Activated CD4-positive, alpha-beta T cell treated with anti-CD3 and anti-CD28 coated beads for 36 hours (primary cell): ENCODE measurements at regions not wholly inside any gene's neighbourhood (a gene's known extent, or its start where the extent isn't known, plus 50 kb on each side); places are given as distances from the start of the nearest gene placed in this dataset.

Source experiments
- ATAC-seq: fragments of 200-7000 bp; cut with Tn5 transposase; one replicate; pipeline ENCODE4 v1.10.0; 2021; ENCODE audit warnings: mild to moderate bottlenecking, moderate library complexity
- CTCF ChIA-PET: fragments of 350-600 bp; sonication (Branson Sonifier 250); formaldehyde crosslinking; loops from one replicate; lab custom pipeline; 2021; ENCODE audit warnings: antibody characterized with exemption; lab: Charles Lee
- POLR2A ChIA-PET: fragments of 350-600 bp; sonication (Branson Sonifier 250); formaldehyde crosslinking; loops from one replicate; lab custom pipeline; 2021; ENCODE audit warnings: antibody characterized with exemption, inconsistent platforms; lab: Charles Lee
- DNase-seq: peaks from one replicate; pipeline ENCODE4 v3.0.0-alpha.2; 2020
- H3K27ac Mint-ChIP-seq: one replicate; pipeline ENCODE4 v1.8.0; 2021; ENCODE audit warnings: mixed read lengths
- H3K27me3 Mint-ChIP-seq: one replicate; pipeline ENCODE4 v1.8.0; 2021; ENCODE audit warnings: mixed read lengths
- H3K36me3 Mint-ChIP-seq: one replicate; pipeline ENCODE4 v1.8.0; 2021; ENCODE audit warnings: low read depth, mixed read lengths
- H3K4me1 Mint-ChIP-seq: one replicate; pipeline ENCODE4 v1.8.0; 2021; ENCODE audit warnings: mixed read lengths
- H3K4me3 Mint-ChIP-seq: one replicate; pipeline ENCODE4 v1.8.0; 2021; ENCODE audit warnings: mild to moderate bottlenecking, moderate library complexity, mixed read lengths
- H3K9me3 Mint-ChIP-seq: one replicate; pipeline ENCODE4 v1.8.0; 2021; ENCODE audit warnings: low read depth, mixed read lengths
- intact Hi-C, 2 experiments: fragments of 100-400 bp; cut with DNase I in 1 of 2; cut with micrococcal nuclease in 1 of 2; formaldehyde crosslinking; loops; one replicate each; pipeline versions ENCODE4 v1.14.2 to v1.15.1; 2022 to 2024; cut with DNase I, micrococcal nuclease

- DNase-seq (peak; percentile 58), ATAC-seq (peak; percentile 95)
- Mint-ChIP-seq H3K27ac (peak overlapping the region; percentile 90), H3K9me3 (no peaks in the 10 kb centered on the region), H3K4me3 (peak overlapping the region; percentile 7), H3K4me1 (peaks cover 41% of the 10 kb centered on the region), H3K36me3 (no peaks in the 10 kb centered on the region), H3K27me3 (no peaks in the 10 kb centered on the region)
- intact Hi-C loops: loop anchor here (1.0 to 10.0 kb wide), 8 partner anchors 29 to 643 kb away; partner anchors contain the start of genes FGFR1OP2 (in 1 of the 2), INTS13 (in 1 of the 2), STK38L (in 1 of the 2) and TM7SF3 (in 1 of the 2)
- POLR2A ChIA-PET: interaction anchor here (0.6 to 1.2 kb wide), 3 partner anchors 11 to 127 kb away, joined by 3 to 4 read pairs (median 4); no protein-coding TSS in a partner anchor
- CTCF ChIA-PET: interaction anchor here (0.6 to 1.6 kb wide), 8 partner anchors 13 to 647 kb away, joined by 3 to 6 read pairs (median 3); no protein-coding TSS in a partner anchor
Measured at GRCh38 chr12:27179400-27180214, 64.5 kb upstream of the STK38L start.

- intact Hi-C loops: loop anchor here in 1 of 2 experiments (1.0 kb wide), 1 partner anchor 116 kb away; no protein-coding TSS in a partner anchor
- POLR2A ChIA-PET: interaction anchor here (0.7 kb wide), 1 partner anchor 151 kb away, joined by 3 read pairs; no protein-coding TSS in a partner anchor
- no peak for ATAC-seq
- CTCF ChIA-PET: interaction anchor here (0.9 to 1.2 kb wide), 2 partner anchors 16 to 125 kb away, joined by 3 read pairs; no protein-coding TSS in a partner anchor
- H3K4me1 Mint-ChIP-seq: peaks cover 51% of the 10 kb centered on the region
- no peaks in the 10 kb centered on the region for H3K36me3 Mint-ChIP-seq
- H3K4me3 Mint-ChIP-seq: no peak overlapping the region
- H3K27me3 Mint-ChIP-seq: no peaks in the 10 kb centered on the region
- peak overlapping the region; percentile 15 for H3K27ac Mint-ChIP-seq
- H3K9me3 Mint-ChIP-seq: no peaks in the 10 kb centered on the region
- DNase-seq: no peak
Measured at GRCh38 chr12:27180906-27181505, 63.1 kb upstream of the STK38L start.

- intact Hi-C loops: no loop called here
- Mint-ChIP-seq H3K4me3 (no peak overlapping the region), H3K4me1 (peaks cover 43% of the 10 kb centered on the region), H3K27me3 (no peaks in the 10 kb centered on the region), H3K27ac (no peak overlapping the region), H3K9me3 (no peaks in the 10 kb centered on the region), H3K36me3 (no peaks in the 10 kb centered on the region)
- no peak for DNase-seq
- ChIA-PET POLR2A (no interaction called here), CTCF (interaction anchor here (0.7 to 1.2 kb wide), 2 partner anchors 22 to 134 kb away, joined by 3 read pairs; no protein-coding TSS in a partner anchor)
- ATAC-seq: no peak
Measured at GRCh38 chr12:27183342-27183741, 60.7 kb upstream of the STK38L start.

GRCh38 chr12:27185234-27186021, 58.7 kb upstream of the STK38L start:
- Mint-ChIP-seq H3K27ac (peak overlapping the region; percentile 67), H3K4me3 (no peak overlapping the region), H3K4me1 (peaks cover 23% of the 10 kb centered on the region), H3K9me3 (no peaks in the 10 kb centered on the region), H3K36me3 (no peaks in the 10 kb centered on the region), H3K27me3 (no peaks in the 10 kb centered on the region)
- ChIA-PET CTCF (interaction anchor here (0.8 to 1.7 kb wide), 3 partner anchors 23 to 424 kb away, joined by 3 read pairs; no protein-coding TSS in a partner anchor), POLR2A (interaction anchor here (0.7 kb wide), 1 partner anchor 145 kb away, joined by 4 read pairs; no protein-coding TSS in a partner anchor)
- ATAC-seq (peak; percentile 89), DNase-seq (peak; percentile 72)
- intact Hi-C loops: no loop called here

- intact Hi-C loops: no loop called here
- Mint-ChIP-seq H3K4me1 (peaks cover 18% of the 10 kb centered on the region), H3K27me3 (no peaks in the 10 kb centered on the region), H3K27ac (peak overlapping the region; percentile 8), H3K4me3 (no peak overlapping the region), H3K36me3 (no peaks in the 10 kb centered on the region), H3K9me3 (no peaks in the 10 kb centered on the region)
- POLR2A ChIA-PET: interaction anchor here (0.5 kb wide), 1 partner anchor 214 kb away, joined by 12 read pairs; no protein-coding TSS in a partner anchor
- CTCF ChIA-PET: interaction anchor here (0.7 to 0.8 kb wide), 2 partner anchors 22 to 45 kb away, joined by 3 read pairs; no protein-coding TSS in a partner anchor
- no peak for DNase-seq
- ATAC-seq: no peak
Measured at GRCh38 chr12:27186022-27186839, 57.9 kb upstream of the STK38L start.

GRCh38 chr12:27187697-27188096, 56.4 kb upstream of the STK38L start:
- Mint-ChIP-seq H3K36me3 (no peaks in the 10 kb centered on the region), H3K4me1 (peaks cover 18% of the 10 kb centered on the region), H3K27me3 (no peaks in the 10 kb centered on the region), H3K9me3 (no peaks in the 10 kb centered on the region), H3K27ac (no peak overlapping the region), H3K4me3 (no peak overlapping the region)
- DNase-seq: no peak
- ChIA-PET POLR2A (no interaction called here), CTCF (interaction anchor here (0.6 to 1.2 kb wide), 3 partner anchors 20 to 175 kb away, joined by 3 read pairs; no protein-coding TSS in a partner anchor)
- ATAC-seq: no peak
- intact Hi-C loops: no loop called here

GRCh38 chr12:27190761-27191160, 53.3 kb upstream of the STK38L start:
- Mint-ChIP-seq H3K9me3 (no peaks in the 10 kb centered on the region), H3K4me1 (peaks cover 8% of the 10 kb centered on the region), H3K4me3 (no peak overlapping the region), H3K27ac (no peak overlapping the region), H3K27me3 (no peaks in the 10 kb centered on the region), H3K36me3 (no peaks in the 10 kb centered on the region)
- ATAC-seq (no peak), DNase-seq (no peak)
- POLR2A ChIA-PET: no interaction called here
- CTCF ChIA-PET: no interaction called here
- intact Hi-C loops: no loop called here

- ChIA-PET POLR2A (no interaction called here), CTCF (no interaction called here)
- DNase-seq: no peak
- H3K36me3 Mint-ChIP-seq: no peaks in the 10 kb centered on the region
- ATAC-seq: no peak
- H3K27ac Mint-ChIP-seq: no peak overlapping the region
- intact Hi-C loops: no loop called here
- no peaks in the 10 kb centered on the region for H3K27me3 Mint-ChIP-seq
- no peak overlapping the region for H3K4me3 Mint-ChIP-seq
- no peaks in the 10 kb centered on the region for H3K9me3 Mint-ChIP-seq
- H3K4me1 Mint-ChIP-seq: peaks cover 1% of the 10 kb centered on the region
Measured at GRCh38 chr12:27191531-27191930, 52.6 kb upstream of the STK38L start.

GRCh38 chr12:27192118-27192802, 51.8 kb upstream of the STK38L start:
- Mint-ChIP-seq H3K27me3 (no peaks in the 10 kb centered on the region), H3K4me3 (no peak overlapping the region), H3K36me3 (no peaks in the 10 kb centered on the region), H3K27ac (no peak overlapping the region), H3K4me1 (no peaks in the 10 kb centered on the region), H3K9me3 (no peaks in the 10 kb centered on the region)
- CTCF ChIA-PET: interaction anchor here (0.7 kb wide), 1 partner anchor 12 kb away, joined by 3 read pairs; no protein-coding TSS in a partner anchor
- intact Hi-C loops: no loop called here
- no peak for ATAC-seq
- DNase-seq: no peak
- POLR2A ChIA-PET: interaction anchor here (0.5 kb wide), 1 partner anchor 69 kb away, joined by 4 read pairs; no protein-coding TSS in a partner anchor

GRCh38 chr12:27193106-27193505, 51.0 kb upstream of the STK38L start:
- intact Hi-C loops: no loop called here
- no peaks in the 10 kb centered on the region for H3K9me3 Mint-ChIP-seq
- no peaks in the 10 kb centered on the region for H3K4me1 Mint-ChIP-seq
- ATAC-seq: no peak
- H3K36me3 Mint-ChIP-seq: no peaks in the 10 kb centered on the region
- H3K27me3 Mint-ChIP-seq: no peaks in the 10 kb centered on the region
- ChIA-PET POLR2A (no interaction called here), CTCF (no interaction called here)
- DNase-seq: no peak
- no peak overlapping the region for H3K27ac Mint-ChIP-seq
- H3K4me3 Mint-ChIP-seq: no peak overlapping the region
